ENCODE measurements at regions not wholly inside any gene's neighbourhood (a gene's known extent, or its start where the extent isn't known, plus 50 kb on each side); places are given as distances from the start of the nearest gene placed in this dataset.
A peak's percentile ranks its signal among the peaks of the same experiment; 100 is the strongest.

DNA sequence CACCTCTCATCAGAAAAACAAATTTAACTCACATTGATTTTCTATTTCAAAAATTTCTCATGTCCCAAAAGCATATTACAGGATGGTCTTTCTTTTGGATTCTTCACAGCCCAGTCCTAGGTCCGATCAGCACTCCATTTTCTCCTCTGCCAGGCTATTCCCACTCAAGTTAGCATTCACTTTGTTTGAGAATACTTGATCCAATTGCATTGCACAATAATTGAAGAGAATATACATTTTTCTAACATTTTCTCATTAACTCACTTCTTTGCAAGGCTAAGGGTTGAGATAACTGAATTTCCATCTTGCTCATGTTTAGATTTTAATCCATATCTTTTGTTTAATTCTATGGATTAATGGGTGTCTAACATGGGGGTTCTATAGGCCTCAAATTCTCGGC lies 716.1 kb downstream of the QKI start:
- H3K36me3 ChIP-seq = no peaks in the 10 kb centered on the region
- TF ChIP-seq, protein P1, sequence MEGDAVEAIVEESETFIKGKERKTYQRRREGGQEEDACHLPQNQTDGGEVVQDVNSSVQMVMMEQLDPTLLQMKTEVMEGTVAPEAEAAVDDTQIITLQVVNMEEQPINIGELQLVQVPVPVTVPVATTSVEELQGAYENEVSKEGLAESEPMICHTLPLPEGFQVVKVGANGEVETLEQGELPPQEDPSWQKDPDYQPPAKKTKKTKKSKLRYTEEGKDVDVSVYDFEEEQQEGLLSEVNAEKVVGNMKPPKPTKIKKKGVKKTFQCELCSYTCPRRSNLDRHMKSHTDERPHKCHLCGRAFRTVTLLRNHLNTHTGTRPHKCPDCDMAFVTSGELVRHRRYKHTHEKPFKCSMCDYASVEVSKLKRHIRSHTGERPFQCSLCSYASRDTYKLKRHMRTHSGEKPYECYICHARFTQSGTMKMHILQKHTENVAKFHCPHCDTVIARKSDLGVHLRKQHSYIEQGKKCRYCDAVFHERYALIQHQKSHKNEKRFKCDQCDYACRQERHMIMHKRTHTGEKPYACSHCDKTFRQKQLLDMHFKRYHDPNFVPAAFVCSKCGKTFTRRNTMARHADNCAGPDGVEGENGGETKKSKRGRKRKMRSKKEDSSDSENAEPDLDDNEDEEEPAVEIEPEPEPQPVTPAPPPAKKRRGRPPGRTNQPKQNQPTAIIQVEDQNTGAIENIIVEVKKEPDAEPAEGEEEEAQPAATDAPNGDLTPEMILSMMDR (IDR thresholded peaks at IDR 0.05; ENCODE audit: low read depth, low read length) = no peak
- no peak for DNase-seq
- no peaks in the 10 kb centered on the region for H3K27me3 ChIP-seq
- no peaks in the 10 kb centered on the region for H3K4me1 ChIP-seq
- no peak overlapping the region for H3K4me3 ChIP-seq (ENCODE audit: low read depth, low read length)
- no peaks in the 10 kb centered on the region for H3K9me3 ChIP-seq

DNA sequence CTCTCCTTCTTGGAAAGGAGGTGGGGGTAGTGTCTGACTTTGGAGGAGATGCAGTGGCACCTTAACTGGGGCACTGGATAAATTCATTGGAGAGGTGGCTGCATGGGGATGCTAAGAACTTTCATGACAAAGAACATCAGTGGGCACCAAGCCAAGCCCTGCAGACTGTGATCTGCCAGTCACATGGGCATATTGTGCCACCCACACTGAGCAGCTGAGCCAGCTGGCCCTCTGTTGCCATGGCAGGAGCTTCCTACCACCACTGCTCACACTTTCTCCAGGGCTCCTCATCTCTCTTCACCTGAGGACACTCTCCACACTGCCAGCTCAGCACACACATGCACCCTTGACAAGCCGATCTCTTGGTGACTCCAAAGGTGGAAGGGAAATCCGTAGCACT lies 715.6 kb downstream of the QKI start:
- TF ChIP-seq, protein P1 (IDR thresholded peaks at IDR 0.05; ENCODE audit: low read depth, low read length) = no peak
- Histone ChIP-seq H3K27me3 (no peaks in the 10 kb centered on the region), H3K36me3 (no peaks in the 10 kb centered on the region), H3K4me1 (no peaks in the 10 kb centered on the region), H3K4me3 (ENCODE audit: low read depth, low read length) (no peak overlapping the region), H3K9me3 (no peaks in the 10 kb centered on the region)
- peak; percentile 26 for DNase-seq

DNA sequence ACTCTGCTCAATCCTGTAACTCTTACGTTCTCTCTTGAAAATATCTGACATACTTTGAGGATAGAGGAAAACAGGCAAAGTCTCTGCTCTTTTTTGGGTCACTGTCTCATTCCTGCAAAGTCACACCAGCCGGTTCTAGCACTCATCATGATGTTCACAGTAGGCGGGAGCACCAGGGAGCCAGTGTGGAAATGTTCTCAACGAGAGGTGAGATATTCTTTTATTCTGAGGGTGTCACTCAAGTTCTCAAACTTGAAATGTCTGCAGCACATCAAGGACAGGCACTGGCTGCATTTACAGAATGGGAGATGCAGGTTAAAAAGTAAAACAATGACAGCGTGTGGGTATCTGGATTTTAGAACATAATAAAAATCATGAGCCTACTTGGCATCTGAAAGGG lies 714.7 kb downstream of the QKI start:
- no peak overlapping the region for H3K4me3 ChIP-seq (ENCODE audit: low read depth, low read length)
- H3K4me1 ChIP-seq = no peaks in the 10 kb centered on the region
- DNase-seq = no peak
- TF ChIP-seq, protein P1 (IDR thresholded peaks at IDR 0.05; ENCODE audit: low read depth, low read length) = no peak
- no peaks in the 10 kb centered on the region for H3K36me3 ChIP-seq
- H3K27me3 ChIP-seq = no peaks in the 10 kb centered on the region
- no peaks in the 10 kb centered on the region for H3K9me3 ChIP-seq

DNA sequence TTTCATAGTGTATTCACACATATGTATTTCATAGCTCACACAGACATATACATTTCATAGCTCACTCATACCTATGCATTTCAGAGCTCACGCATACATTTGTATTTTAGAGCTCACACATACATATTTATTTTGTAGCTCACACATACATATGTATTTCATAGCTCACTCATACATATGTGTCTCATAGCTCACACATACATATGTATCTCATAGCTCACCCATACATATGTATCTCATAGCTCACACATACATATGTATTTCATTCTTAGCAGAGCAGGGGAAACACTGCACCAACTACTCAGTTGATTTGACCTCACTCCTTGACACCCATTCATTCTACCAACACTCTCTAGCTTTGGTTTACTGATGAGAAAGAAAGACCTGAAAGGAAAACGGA lies 713.6 kb downstream of the QKI start:
- Histone ChIP-seq H3K36me3 (no peaks in the 10 kb centered on the region), H3K4me3 (ENCODE audit: low read depth, low read length) (no peak overlapping the region), H3K27me3 (no peaks in the 10 kb centered on the region), H3K4me1 (no peaks in the 10 kb centered on the region), H3K9me3 (no peaks in the 10 kb centered on the region)
- no peak for DNase-seq
- TF ChIP-seq, protein P1 (IDR thresholded peaks at IDR 0.05; ENCODE audit: low read depth, low read length) = no peak

DNA sequence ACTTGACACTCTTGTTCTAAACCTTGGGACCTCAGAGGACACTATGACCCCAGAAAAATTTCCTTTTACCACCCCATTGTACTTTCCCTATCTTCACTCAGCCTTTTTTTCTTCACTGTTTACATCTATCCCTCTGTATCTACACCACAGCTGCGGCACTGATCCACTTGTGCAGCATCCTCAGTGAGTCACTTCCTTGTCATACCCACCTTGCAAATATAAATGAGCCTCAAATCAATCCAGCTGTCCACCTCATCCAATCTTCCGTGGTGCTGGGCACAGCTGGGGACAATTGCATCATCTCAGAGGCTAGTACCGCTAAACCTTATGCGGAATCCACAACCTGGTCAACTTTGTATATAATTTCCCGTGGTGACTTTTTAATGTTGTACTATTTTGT lies 710.5 kb downstream of the QKI start:
- DNase-seq = no peak
- TF ChIP-seq, protein P1 (IDR thresholded peaks at IDR 0.05; ENCODE audit: low read depth, low read length) = no peak
- no peaks in the 10 kb centered on the region for H3K27me3 ChIP-seq
- H3K36me3 ChIP-seq = no peaks in the 10 kb centered on the region
- H3K4me3 ChIP-seq (ENCODE audit: low read depth, low read length) = no peak overlapping the region
- no peaks in the 10 kb centered on the region for H3K9me3 ChIP-seq
- no peaks in the 10 kb centered on the region for H3K4me1 ChIP-seq

DNA sequence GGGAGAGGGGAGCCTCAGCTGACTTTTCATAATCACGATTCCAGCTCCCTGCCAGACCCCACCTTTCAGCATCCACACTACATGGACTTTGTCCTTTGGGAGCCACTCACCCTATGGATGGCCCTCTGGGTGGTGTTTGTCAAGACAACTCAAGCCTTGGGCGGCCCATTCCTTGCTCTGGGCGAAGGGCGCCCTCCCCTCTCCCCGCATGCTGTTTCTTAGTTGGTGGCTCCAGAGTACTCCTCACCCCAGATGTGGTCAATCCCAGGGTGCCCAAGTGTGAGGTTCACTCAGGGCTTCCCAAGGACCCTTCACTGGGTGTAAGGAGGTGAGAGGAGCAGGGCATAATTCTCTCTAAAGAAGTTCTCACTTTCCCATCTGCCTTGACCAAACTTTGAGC lies 710.0 kb downstream of the QKI start:
- Histone ChIP-seq H3K4me1 (no peaks in the 10 kb centered on the region), H3K4me3 (ENCODE audit: low read depth, low read length) (no peak overlapping the region), H3K27me3 (no peaks in the 10 kb centered on the region), H3K9me3 (no peaks in the 10 kb centered on the region), H3K36me3 (no peaks in the 10 kb centered on the region)
- TF ChIP-seq, protein P1 (IDR thresholded peaks at IDR 0.05; ENCODE audit: low read depth, low read length) = no peak
- DNase-seq = no peak
